Effector memory CD8-positive, alpha-beta T cell (primary cell): ENCODE measurements at regions not wholly inside any gene's neighbourhood (a gene's known extent, or its start where the extent isn't known, plus 50 kb on each side); places are given as distances from the start of the nearest gene placed in this dataset.
A peak's percentile ranks its signal among the peaks of the same experiment; 100 is the strongest.

Experiments used
- ATAC-seq: fragments of 150-1000 bp; cut with Tn5 transposase; replicated peaks from 2 replicates; pipeline ENCODE4 v1.10.0; 2021; ENCODE audit warnings: mild to moderate bottlenecking, moderate library complexity
- DNase-seq, 3 experiments: peaks; one replicate each; pipeline ENCODE4 v3.0.0; 2021
- H3K27ac Mint-ChIP-seq, 2 donors: one replicate each; pipeline ENCODE4 v1.8.0; 2022; ENCODE audit warnings: mild to moderate bottlenecking in 2 of 2, mixed read lengths in 2 of 2, moderate library complexity in 2 of 2
- H3K27me3 Mint-ChIP-seq, 2 donors: one replicate each; pipeline ENCODE4 v1.8.0; 2022; ENCODE audit warnings: mixed read lengths in 2 of 2
- H3K36me3 Mint-ChIP-seq: one replicate; pipeline ENCODE4 v1.8.0; 2022; ENCODE audit warnings: mild to moderate bottlenecking, moderate library complexity, mixed read lengths; ENCODE audit not compliant: insufficient read depth
- H3K4me1 Mint-ChIP-seq, 2 donors: one replicate each; pipeline ENCODE4 v1.8.0; 2022; ENCODE audit warnings: low read depth in 2 of 2, mixed read lengths in 2 of 2
- H3K4me3 Mint-ChIP-seq, 2 donors: one replicate each; pipeline ENCODE4 v1.8.0; 2022; ENCODE audit warnings: mild to moderate bottlenecking in 2 of 2, mixed read lengths in 2 of 2, moderate library complexity in 2 of 2
- H3K9me3 Mint-ChIP-seq, 2 donors: one replicate each; pipeline ENCODE4 v1.8.0; 2022; ENCODE audit warnings: mixed read lengths in 2 of 2

DNA sequence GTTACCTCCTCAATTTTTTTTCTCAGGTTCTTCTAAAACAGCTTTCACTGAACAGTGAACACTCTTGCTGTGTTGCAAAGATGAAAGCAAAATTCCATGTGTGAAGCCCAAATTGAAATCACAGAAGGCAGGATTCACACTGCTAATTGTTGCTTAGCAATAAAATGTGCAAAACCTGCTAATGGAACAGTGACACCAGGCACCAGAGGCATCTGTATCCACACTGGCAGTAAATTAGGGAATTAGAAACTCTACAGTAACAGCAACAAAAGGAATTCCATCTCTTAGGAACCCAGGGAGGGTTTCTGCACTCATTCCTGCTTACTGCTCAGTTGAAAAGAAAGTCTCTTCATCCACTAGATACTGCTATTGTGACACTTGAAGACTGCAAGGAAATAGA, 202.3 kb downstream of the GXYLT1 start:
- Mint-ChIP-seq H3K27ac (no peak overlapping the region), H3K36me3 (no peaks in the 10 kb centered on the region), H3K9me3 (peaks cover 0 to 5% of the 10 kb centered on the region in 2 donors), H3K4me3 (no peak overlapping the region), H3K4me1 (no peaks in the 10 kb centered on the region), H3K27me3 (peaks cover 33 to 39% of the 10 kb centered on the region in 2 donors)
- ATAC-seq (no peak), DNase-seq (no peak)

DNA sequence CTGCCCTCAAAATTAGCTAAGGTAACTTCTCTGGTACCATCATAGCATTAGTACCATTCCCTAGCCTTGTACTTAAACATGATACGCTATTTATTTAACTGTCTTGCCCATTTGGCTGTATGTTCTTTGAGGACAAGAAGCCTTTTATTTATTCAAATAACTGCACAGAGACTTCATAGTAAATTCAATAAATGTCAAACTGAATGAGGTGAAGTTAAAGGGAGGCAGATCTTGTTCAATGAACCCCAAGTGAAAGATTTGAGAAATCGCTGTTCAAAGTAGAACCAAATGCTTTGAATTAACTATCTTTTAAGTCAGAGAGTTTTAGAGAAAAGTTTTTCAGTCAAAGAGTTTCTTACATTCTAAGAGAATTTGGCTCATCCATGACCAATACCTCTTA, 203.6 kb downstream of the GXYLT1 start:
- H3K4me1 Mint-ChIP-seq = no peaks in the 10 kb centered on the region
- H3K36me3 Mint-ChIP-seq = no peaks in the 10 kb centered on the region
- H3K9me3 Mint-ChIP-seq = no peaks in the 10 kb centered on the region
- no peak for ATAC-seq
- DNase-seq = no peak
- H3K27me3 Mint-ChIP-seq = peaks cover 36 to 41% of the 10 kb centered on the region in 2 donors
- H3K4me3 Mint-ChIP-seq = no peak overlapping the region
- H3K27ac Mint-ChIP-seq = no peak overlapping the region

DNA sequence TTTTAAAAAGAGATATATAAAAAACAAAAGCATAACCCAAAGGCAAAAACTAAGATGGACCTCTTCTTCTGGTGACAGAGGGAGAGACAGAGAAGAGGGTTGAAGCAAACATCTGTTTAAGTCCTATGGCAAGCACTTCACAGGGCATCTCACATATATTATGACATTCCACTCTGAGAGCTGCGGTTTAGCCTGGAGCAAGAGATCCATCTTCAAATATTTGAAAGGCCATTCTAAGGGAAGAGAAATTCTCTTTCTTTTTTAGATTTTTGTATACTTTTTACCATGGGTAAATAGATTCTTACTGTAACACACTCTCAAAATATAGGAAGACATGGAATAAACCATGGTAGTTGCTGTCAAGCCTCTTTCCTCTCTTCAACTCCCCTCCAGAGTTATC, 204.1 kb downstream of the GXYLT1 start:
- Mint-ChIP-seq H3K27ac (no peak overlapping the region), H3K27me3 (peaks cover 36 to 45% of the 10 kb centered on the region in 2 donors), H3K4me1 (no peaks in the 10 kb centered on the region), H3K9me3 (no peaks in the 10 kb centered on the region), H3K4me3 (no peak overlapping the region), H3K36me3 (no peaks in the 10 kb centered on the region)
- ATAC-seq (no peak), DNase-seq (no peak)

DNA sequence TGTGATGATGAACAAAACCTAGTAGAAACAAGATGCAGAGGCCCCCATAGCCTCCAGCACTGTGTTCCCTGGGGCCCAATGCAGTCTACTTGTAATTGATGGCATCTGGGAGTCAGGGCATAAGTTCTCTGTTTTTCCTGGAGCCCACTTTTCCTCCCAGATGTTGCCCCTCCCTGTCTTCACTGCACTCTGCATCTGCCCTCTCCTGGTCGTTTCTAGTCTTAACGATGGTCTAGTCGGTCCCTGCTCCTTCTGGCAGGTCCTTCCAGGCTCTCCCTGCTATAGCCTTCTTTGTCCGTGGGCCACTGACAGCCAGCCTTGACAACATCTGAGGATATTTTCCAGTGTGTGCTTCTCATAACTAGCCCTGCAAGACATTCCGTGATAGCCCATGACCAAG, 208.3 kb downstream of the GXYLT1 start:
- DNase-seq = no peak
- H3K4me3 Mint-ChIP-seq = no peak overlapping the region
- H3K9me3 Mint-ChIP-seq = no peaks in the 10 kb centered on the region
- ATAC-seq = no peak
- H3K27ac Mint-ChIP-seq = no peak overlapping the region
- peaks cover 4% of the 10 kb centered on the region in 2 donors for H3K4me1 Mint-ChIP-seq
- H3K36me3 Mint-ChIP-seq = peaks cover 5% of the 10 kb centered on the region
- peaks cover 43 to 60% of the 10 kb centered on the region in 2 donors for H3K27me3 Mint-ChIP-seq

DNA sequence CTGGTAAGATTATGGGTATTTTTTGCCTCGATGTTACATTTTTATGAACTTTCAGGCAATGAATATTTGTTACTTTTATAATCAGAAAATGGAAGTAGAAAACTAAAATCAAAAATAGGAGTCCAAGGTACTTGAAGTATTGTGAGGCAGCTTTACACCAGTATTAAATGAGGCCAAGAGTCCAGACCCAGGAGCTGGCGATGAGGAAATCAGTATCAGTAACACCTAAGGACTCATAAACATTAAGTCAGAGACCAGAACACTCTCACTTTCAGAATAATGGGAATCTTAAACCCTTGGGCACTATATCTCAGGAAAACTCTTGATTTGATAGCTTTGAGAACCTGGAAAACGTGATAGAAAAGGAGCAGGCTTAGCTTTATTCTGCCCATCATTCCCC, 208.8 kb downstream of the GXYLT1 start:
- no peaks in the 10 kb centered on the region for H3K9me3 Mint-ChIP-seq
- no peak for ATAC-seq
- no peak overlapping the region for H3K4me3 Mint-ChIP-seq
- H3K4me1 Mint-ChIP-seq = peaks cover 4% of the 10 kb centered on the region in 2 donors
- peaks cover 5% of the 10 kb centered on the region for H3K36me3 Mint-ChIP-seq
- DNase-seq = no peak
- peaks cover 43 to 60% of the 10 kb centered on the region in 2 donors for H3K27me3 Mint-ChIP-seq
- no peak overlapping the region for H3K27ac Mint-ChIP-seq

DNA sequence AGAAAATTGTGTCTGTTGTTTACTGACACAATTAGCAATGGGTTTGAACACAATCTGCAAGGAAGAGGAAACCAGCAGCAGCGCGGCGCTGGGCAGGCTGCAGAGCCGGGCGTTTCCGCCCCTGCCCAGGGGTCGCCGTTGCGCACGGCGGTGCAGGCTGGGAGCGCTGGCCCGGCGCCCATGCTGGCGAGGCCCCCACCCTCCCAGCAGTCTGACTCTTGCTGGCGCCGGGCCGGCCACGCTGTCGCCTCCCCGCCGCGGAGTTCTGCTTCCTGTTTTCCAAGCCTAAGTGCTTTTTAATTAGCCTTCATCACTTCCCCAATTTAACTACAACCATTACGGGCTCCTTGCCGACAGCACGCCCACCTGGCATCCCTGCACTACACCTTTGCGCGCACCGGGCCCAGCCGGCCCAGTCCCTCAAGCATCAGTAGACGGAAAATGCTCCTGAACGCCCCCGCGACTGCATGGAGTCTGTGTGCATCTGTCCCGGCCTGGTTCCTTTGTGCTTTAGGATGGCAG, 212.1 kb downstream of the GXYLT1 start:
- DNase-seq (no peak), ATAC-seq (peak; percentile 50)
- peak overlapping the region in 1 of 2 donors; percentile 9 for H3K27ac Mint-ChIP-seq
- peaks cover 5% of the 10 kb centered on the region for H3K36me3 Mint-ChIP-seq
- H3K27me3 Mint-ChIP-seq = peaks cover 51 to 63% of the 10 kb centered on the region in 2 donors
- H3K4me1 Mint-ChIP-seq = peaks cover 4% of the 10 kb centered on the region in 2 donors
- H3K4me3 Mint-ChIP-seq = peak overlapping the region; percentile 57 to 59
- H3K9me3 Mint-ChIP-seq = no peaks in the 10 kb centered on the region

DNA sequence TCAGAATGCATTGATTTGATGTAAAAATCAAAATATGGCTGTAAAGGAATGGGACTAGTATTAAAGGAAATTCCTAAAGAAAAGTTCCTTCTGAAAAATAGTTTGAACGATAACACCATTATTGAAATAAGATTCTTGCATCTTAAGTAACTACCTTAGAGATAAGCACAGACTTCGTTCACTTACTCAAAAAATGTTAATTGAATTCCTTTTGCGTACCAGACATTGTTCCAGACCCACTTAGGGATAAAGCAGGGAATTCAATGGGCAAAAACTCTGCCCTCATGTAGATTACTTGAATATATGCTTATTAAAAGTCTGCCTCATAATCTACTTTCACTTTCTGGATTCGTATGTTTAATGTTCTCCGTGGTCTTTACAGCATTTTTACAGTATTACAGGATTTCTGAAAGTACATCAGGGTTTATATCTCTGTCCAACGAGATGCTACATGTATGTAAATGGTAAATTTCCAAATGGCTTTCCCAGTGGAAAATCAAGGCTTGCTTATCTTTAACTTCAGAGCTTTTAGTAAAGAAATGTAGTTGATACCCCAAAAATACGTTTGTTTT, 213.7 kb downstream of the GXYLT1 start:
- H3K36me3 Mint-ChIP-seq = peaks cover 5% of the 10 kb centered on the region

DNA sequence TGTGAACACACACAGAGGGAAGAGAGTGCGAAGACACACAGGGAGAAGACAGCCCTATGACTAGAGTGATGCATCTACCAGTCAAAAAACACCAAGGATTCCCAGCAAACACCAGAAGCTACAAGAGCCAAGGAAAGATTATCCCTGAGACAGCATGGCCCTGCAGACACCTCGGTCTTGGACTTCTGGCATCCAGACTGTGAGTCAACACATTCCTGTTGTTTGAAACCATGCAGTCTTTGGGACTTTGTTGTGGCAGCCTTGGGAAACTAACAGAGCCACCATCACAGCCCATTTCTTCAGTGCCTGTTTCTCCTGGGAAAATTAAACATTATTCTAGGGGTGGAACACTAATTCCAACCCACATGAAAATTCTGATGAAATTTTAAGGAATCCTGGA, 220.6 kb downstream of the GXYLT1 start:
- H3K4me3 Mint-ChIP-seq = no peak overlapping the region

More for the DNA sequence above, 213.7 kb downstream of the GXYLT1 start:
- Mint-ChIP-seq H3K27ac (no peak overlapping the region), H3K9me3 (no peaks in the 10 kb centered on the region), H3K4me1 (peaks cover 4% of the 10 kb centered on the region in 2 donors), H3K4me3 (peak overlapping the region in 1 of 2 donors; percentile 46), H3K27me3 (peaks cover 38 to 51% of the 10 kb centered on the region in 2 donors)
- ATAC-seq (no peak), DNase-seq (no peak)

DNA sequence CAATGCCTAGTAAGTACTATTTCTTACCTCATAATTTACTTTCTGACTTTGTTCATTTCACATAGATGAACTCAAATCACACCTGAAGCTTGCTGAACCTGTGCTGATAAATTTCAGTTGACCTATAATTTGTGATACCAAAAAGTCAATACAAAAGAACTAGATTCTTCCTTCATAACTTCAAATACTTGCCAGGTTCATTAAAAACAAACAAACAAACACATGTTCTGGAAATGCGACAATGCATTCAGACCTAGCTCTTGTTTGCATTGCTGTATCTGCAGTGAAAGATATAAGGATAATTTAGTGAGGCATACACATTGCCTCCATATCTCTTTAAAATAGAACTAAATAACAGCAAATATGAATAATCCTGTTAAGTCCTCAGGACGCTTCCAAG, 221.3 kb downstream of the GXYLT1 start:
- Mint-ChIP-seq H3K4me1 (no peaks in the 10 kb centered on the region), H3K9me3 (no peaks in the 10 kb centered on the region), H3K27me3 (peaks cover 23 to 27% of the 10 kb centered on the region in 2 donors), H3K27ac (no peak overlapping the region), H3K4me3 (no peak overlapping the region), H3K36me3 (no peaks in the 10 kb centered on the region)
- DNase-seq = no peak
- ATAC-seq = no peak

More for the DNA sequence above, 220.6 kb downstream of the GXYLT1 start:
- ATAC-seq (no peak), DNase-seq (no peak)
- H3K27ac Mint-ChIP-seq = no peak overlapping the region
- H3K9me3 Mint-ChIP-seq = no peaks in the 10 kb centered on the region
- H3K36me3 Mint-ChIP-seq = no peaks in the 10 kb centered on the region
- H3K27me3 Mint-ChIP-seq = peaks cover 23 to 27% of the 10 kb centered on the region in 2 donors
- H3K4me1 Mint-ChIP-seq = no peaks in the 10 kb centered on the region

DNA sequence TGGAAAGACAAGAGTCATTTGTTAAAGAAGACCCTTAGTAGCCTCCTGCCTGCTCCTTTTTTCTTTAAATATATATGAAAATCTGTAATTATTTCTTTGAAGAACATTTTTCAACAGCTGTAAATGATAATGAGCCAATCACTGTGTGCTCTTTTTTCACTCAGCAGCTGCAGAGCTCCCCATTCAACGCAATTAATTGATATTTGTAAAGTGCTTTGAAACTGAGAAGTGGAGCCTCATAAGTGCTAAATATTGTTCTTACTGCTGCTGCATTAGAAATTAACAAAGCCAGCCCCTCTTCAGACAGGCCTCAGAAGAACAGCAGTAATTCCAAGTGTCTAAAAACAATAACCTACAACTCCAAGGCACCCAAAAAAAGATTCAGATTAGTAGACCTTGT, 224.3 kb downstream of the GXYLT1 start:
- no peak for ATAC-seq
- no peak for DNase-seq
- Mint-ChIP-seq H3K27me3 (peaks cover 16 to 26% of the 10 kb centered on the region in 2 donors), H3K4me1 (no peaks in the 10 kb centered on the region), H3K9me3 (no peaks in the 10 kb centered on the region), H3K36me3 (no peaks in the 10 kb centered on the region), H3K4me3 (no peak overlapping the region), H3K27ac (no peak overlapping the region)

DNA sequence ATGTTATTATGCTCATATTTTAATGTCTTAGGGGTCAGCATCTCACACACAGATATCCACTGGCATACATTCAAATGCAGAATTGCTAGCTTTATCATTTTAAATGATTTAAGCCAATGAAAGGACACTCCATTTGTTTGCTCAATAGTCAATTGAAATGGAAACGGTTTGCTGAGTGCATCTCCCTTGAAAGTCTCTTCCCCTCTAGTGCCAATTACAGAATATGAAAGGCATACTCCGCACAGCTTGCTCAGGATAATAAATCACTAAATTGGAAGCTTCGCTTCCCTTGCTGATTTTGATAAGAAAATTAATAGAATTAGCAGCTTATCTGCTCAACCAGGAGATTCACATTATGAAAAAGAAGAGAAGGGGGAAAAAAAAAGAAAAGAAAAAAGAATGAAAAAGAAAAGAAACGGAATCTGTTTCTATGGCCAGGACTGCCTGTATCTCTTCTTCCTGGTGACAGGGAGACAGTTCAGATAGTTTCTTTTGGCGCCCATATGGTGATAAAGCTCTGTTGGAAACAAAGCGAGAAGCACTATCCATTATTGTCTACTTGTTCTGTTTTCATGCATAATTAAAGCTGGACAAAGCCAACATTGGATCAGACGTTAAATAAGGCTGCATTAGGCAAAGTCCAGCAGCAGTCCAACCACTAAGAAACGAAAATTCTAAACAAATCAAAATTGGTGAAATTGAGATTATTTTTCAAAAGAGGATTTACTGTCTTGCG, 225.0 kb downstream of the GXYLT1 start:
- no peak for ATAC-seq

DNA sequence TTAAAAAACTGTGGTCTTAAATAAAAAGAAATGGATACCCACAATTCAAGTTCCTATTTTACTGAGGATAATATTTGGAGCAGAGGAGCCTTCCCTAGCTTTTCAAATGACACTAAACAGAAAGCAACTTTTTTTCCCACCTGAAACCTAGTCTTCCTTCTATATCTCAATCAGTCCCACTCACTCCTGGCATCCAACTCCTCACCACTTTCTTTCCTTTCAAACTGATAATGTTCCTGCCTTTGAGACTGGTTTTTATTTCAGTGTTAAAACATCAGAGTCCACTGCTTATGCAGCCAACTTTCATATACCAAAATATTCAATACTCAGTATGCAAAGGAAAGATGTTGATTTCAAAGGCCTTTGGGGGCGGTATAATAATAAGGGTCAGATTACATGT, 225.6 kb downstream of the GXYLT1 start:
- no peaks in the 10 kb centered on the region for H3K9me3 Mint-ChIP-seq

More for the DNA sequence above, 225.0 kb downstream of the GXYLT1 start:
- no peaks in the 10 kb centered on the region for H3K9me3 Mint-ChIP-seq
- peaks cover 16 to 26% of the 10 kb centered on the region in 2 donors for H3K27me3 Mint-ChIP-seq
- H3K36me3 Mint-ChIP-seq = no peaks in the 10 kb centered on the region
- no peaks in the 10 kb centered on the region for H3K4me1 Mint-ChIP-seq
- H3K27ac Mint-ChIP-seq = no peak overlapping the region
- no peak for DNase-seq
- H3K4me3 Mint-ChIP-seq = no peak overlapping the region

DNA sequence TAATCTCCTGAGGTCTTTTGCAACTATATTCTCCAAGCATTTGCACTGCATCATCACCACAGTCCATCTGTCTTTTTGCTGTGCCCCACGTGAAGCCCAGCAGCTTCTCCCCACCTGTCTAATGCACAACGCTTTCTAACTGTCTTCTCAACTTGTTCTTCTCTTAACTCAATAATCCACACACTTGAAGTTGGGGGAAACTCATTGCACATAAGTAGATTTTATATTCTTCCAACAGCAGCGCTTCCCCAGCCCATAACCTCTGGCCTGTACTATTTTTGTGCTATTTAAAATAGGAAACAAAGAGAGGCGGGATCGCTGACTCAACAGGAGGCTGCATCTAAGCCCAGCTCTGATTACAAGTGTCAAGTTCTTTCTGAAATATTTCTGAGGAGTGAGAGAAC, 226.7 kb downstream of the GXYLT1 start:
- Mint-ChIP-seq H3K36me3 (no peaks in the 10 kb centered on the region), H3K27ac (no peak overlapping the region), H3K4me1 (no peaks in the 10 kb centered on the region), H3K27me3 (peaks cover 6 to 18% of the 10 kb centered on the region in 2 donors), H3K9me3 (no peaks in the 10 kb centered on the region), H3K4me3 (no peak overlapping the region)
- ATAC-seq (no peak), DNase-seq (no peak)

More for the DNA sequence above, 225.6 kb downstream of the GXYLT1 start:
- ATAC-seq (no peak), DNase-seq (no peak)
- peaks cover 16 to 26% of the 10 kb centered on the region in 2 donors for H3K27me3 Mint-ChIP-seq
- H3K4me1 Mint-ChIP-seq = no peaks in the 10 kb centered on the region
- no peak overlapping the region for H3K4me3 Mint-ChIP-seq
- no peaks in the 10 kb centered on the region for H3K36me3 Mint-ChIP-seq
- H3K27ac Mint-ChIP-seq = no peak overlapping the region

DNA sequence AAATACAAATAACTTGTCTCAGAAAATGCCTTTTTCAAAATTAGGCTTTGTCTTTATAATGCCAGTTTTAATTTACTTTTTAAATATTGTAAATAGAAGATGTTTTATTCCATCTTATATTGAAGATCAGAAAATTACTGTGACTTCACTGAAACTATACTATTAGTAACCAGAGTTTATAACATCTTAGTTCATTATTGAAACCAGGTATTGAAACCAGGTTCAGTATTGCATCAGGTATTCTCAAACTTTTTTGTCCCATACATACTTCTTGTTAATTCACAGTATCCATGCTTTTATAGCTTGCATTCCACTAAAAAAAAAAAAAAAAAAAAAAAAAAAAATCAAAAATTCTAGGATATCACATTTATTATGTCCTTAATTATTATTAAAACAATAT, 227.5 kb downstream of the GXYLT1 start:
- DNase-seq = no peak
- no peaks in the 10 kb centered on the region for H3K4me1 Mint-ChIP-seq
- no peak for ATAC-seq
- H3K9me3 Mint-ChIP-seq = no peaks in the 10 kb centered on the region
- no peak overlapping the region for H3K4me3 Mint-ChIP-seq
- H3K27me3 Mint-ChIP-seq = peaks cover 6 to 18% of the 10 kb centered on the region in 2 donors
- H3K36me3 Mint-ChIP-seq = no peaks in the 10 kb centered on the region
- no peak overlapping the region for H3K27ac Mint-ChIP-seq
